ENCODE measurements at regions not wholly inside any gene's neighbourhood (a gene's known extent, or its start where the extent isn't known, plus 50 kb on each side); places are given as distances from the start of the nearest gene placed in this dataset.
"Not testable (repeated sequence)": the region's sequence is repeated elsewhere in the genome, so short reads cannot be mapped to it uniquely, and the experiment has no call there.

- no peak for DNase-seq (ENCODE audit: low read depth)
Measured at GRCh38 chr4:116546759-116547158, 538.6 kb downstream of the TRAM1L1 start.

GRCh38 chr4:116544946-116545345 lies 540.4 kb downstream of the TRAM1L1 start:
- DNase-seq (ENCODE audit: low read depth), result no peak

- DNase-seq (ENCODE audit: low read depth), result no peak
Measured at GRCh38 chr4:116539744-116540143, 545.6 kb downstream of the TRAM1L1 start.

- no peak for DNase-seq (ENCODE audit: low read depth)
Measured at GRCh38 chr4:116537828-116538227, 547.5 kb downstream of the TRAM1L1 start.

- not testable (repeated sequence) for DNase-seq (ENCODE audit: low read depth)
Measured at GRCh38 chr4:116536024-116536423, 549.4 kb downstream of the TRAM1L1 start.

GRCh38 chr4:116531870-116532269 lies 553.5 kb downstream of the TRAM1L1 start:
- peak; percentile 11 for DNase-seq (ENCODE audit: low read depth)

- DNase-seq (ENCODE audit: low read depth), result no peak
Measured at GRCh38 chr4:116531026-116531425, 554.4 kb downstream of the TRAM1L1 start.

GRCh38 chr4:116530048-116530447 lies 555.3 kb downstream of the TRAM1L1 start:
- DNase-seq (ENCODE audit: low read depth), result no peak

- DNase-seq (ENCODE audit: low read depth), result no peak
Measured at GRCh38 chr4:116529129-116529528, 556.2 kb downstream of the TRAM1L1 start.

- DNase-seq (ENCODE audit: low read depth), result no peak
Measured at GRCh38 chr4:116522922-116523321, 562.5 kb downstream of the TRAM1L1 start.

- DNase-seq (ENCODE audit: low read depth), result no peak
Measured at GRCh38 chr4:116520886-116521285, 564.5 kb downstream of the TRAM1L1 start.

GRCh38 chr4:116516711-116517110 lies 568.7 kb downstream of the TRAM1L1 start:
- DNase-seq (ENCODE audit: low read depth), result no peak

GRCh38 chr4:116515959-116516358 lies 569.4 kb downstream of the TRAM1L1 start:
- DNase-seq (ENCODE audit: low read depth), result no peak

GRCh38 chr4:116512552-116512951 lies 572.8 kb downstream of the TRAM1L1 start:
- no peak for DNase-seq (ENCODE audit: low read depth)

GRCh38 chr4:116501954-116502353 lies 583.4 kb downstream of the TRAM1L1 start:
- DNase-seq (ENCODE audit: low read depth), result no peak

GRCh38 chr4:116500225-116500624 lies 585.2 kb downstream of the TRAM1L1 start:
- no peak for DNase-seq (ENCODE audit: low read depth)

GRCh38 chr4:116489739-116490138 lies 595.6 kb downstream of the TRAM1L1 start:
- no peak for DNase-seq (ENCODE audit: low read depth)

- no peak for DNase-seq (ENCODE audit: low read depth)
Measured at GRCh38 chr4:116486401-116486800, 599.0 kb downstream of the TRAM1L1 start.

GRCh38 chr4:116480546-116480945 lies 604.8 kb downstream of the TRAM1L1 start:
- DNase-seq (ENCODE audit: low read depth), result no peak

- no peak for DNase-seq (ENCODE audit: low read depth)
Measured at GRCh38 chr4:116478343-116478742, 607.0 kb downstream of the TRAM1L1 start.

- no peak for DNase-seq (ENCODE audit: low read depth)
Measured at GRCh38 chr4:116469582-116469981, 615.8 kb downstream of the TRAM1L1 start.

- no peak for DNase-seq (ENCODE audit: low read depth)
Measured at GRCh38 chr4:116453127-116453526, 632.2 kb downstream of the TRAM1L1 start.

- no peak for DNase-seq (ENCODE audit: low read depth)
Measured at GRCh38 chr4:116449764-116450163, 635.6 kb downstream of the TRAM1L1 start.

- DNase-seq (ENCODE audit: low read depth), result no peak
Measured at GRCh38 chr4:116444117-116444516, 641.3 kb downstream of the TRAM1L1 start.
